ENCODE measurements at regions not wholly inside any gene's neighbourhood (a gene's known extent, or its start where the extent isn't known, plus 50 kb on each side); places are given as distances from the start of the nearest gene placed in this dataset.

- TF ChIP-seq ZBTB33 (IDR thresholded peaks at IDR 0.05; ENCODE audit: borderline replicate concordance, low read depth) (no peak), USF1 (IDR thresholded peaks at IDR 0.05; ENCODE audit: borderline replicate concordance, low read depth) (no peak), SMC3 (IDR thresholded peaks at IDR 0.05; ENCODE audit: low read depth, low read length) (no peak), YY1 (IDR thresholded peaks at IDR 0.05; ENCODE audit: low read depth) (no peak), PBX3 (IDR thresholded peaks at IDR 0.05) (no peak), MEF2A (IDR thresholded peaks at IDR 0.05; ENCODE audit: borderline replicate concordance, low read depth) (no peak), NRF1 (IDR thresholded peaks at IDR 0.05; ENCODE audit: low read depth, low read length) (no peak)
Measured at GRCh38 chr16:60932600-60932999, 1103.6 kb downstream of the CDH8 start (continued).

GRCh38 chr16:60930291-60930690, 1105.9 kb downstream of the CDH8 start:
- Histone ChIP-seq H2AFZ (ENCODE audit: low read depth) (no peak overlapping the region), H4K20me1 (ENCODE audit: insufficient read depth) (no peaks in the 10 kb centered on the region), H3F3A (replicated peaks; ENCODE audit: insufficient read depth) (no peaks in the 10 kb centered on the region), H3K4me2 (no peak overlapping the region), H3K79me2 (ENCODE audit: insufficient read depth) (no peaks in the 10 kb centered on the region), H3K36me3 (replicated peaks in 1 of 2; ENCODE audit: control insufficient read depth in 1 of 2, insufficient read depth in 2 of 2, low read length in 1 of 2) (no peaks in the 10 kb centered on the region), H3K9ac (no peak overlapping the region), H3K27me3 (ENCODE audit: insufficient read depth) (no peaks in the 10 kb centered on the region), H3K4me3 (ENCODE audit: low read depth in 2 of 2, low read length in 1 of 2) (no peak overlapping the region), H3K4me1 (ENCODE audit: control insufficient read depth in 1 of 2, insufficient read depth in 2 of 2, low read depth in 1 of 2, low read length in 1 of 2) (no peaks in the 10 kb centered on the region), H3K27ac (ENCODE audit: low read depth in 2 of 2, low read length in 1 of 2) (no peak overlapping the region), H3K9me2 (no peaks in the 10 kb centered on the region), H3K9me3 (no peaks in the 10 kb centered on the region)
- 13% methylated on average over 5 of the region's 5 CpGs for WGBS (ENCODE audit: low lambda C conversion rate)
- ChIA-PET CTCF (interaction anchor here (1.2 kb wide), 1 partner anchor 16 kb away, joined by 3 read pairs; no protein-coding TSS in a partner anchor), POLR2A (no interaction called here)
- no peak for DNase-seq
- no peak for TF ChIP-seq CHD2 (IDR thresholded peaks at IDR 0.05; ENCODE audit: low read length, partially characterized antibody)
- TF ChIP-seq TCF12 (IDR thresholded peaks at IDR 0.05): no peak
- TF ChIP-seq PBX3 (IDR thresholded peaks at IDR 0.05): no peak
- TF ChIP-seq GATA2 (CRISPR knock-in tag; IDR thresholded peaks at IDR 0.05): no peak
- no peak for TF ChIP-seq TEAD4 (IDR thresholded peaks at IDR 0.05; ENCODE audit: borderline replicate concordance, insufficient read depth)
- TF ChIP-seq CTCF (IDR thresholded peaks at IDR 0.05): no peak
- no peak for TF ChIP-seq TAF1 (IDR thresholded peaks at IDR 0.05; ENCODE audit: borderline replicate concordance, low read depth, low read length)
- no peak for TF ChIP-seq IRF3 (IDR thresholded peaks at IDR 0.05; ENCODE audit: low read depth, low read length)
- no peak for TF ChIP-seq SMC3 (IDR thresholded peaks at IDR 0.05; ENCODE audit: low read depth, low read length)
- TF ChIP-seq REST (IDR thresholded peaks at IDR 0.05; ENCODE audit: low read depth, low read length): no peak
- TF ChIP-seq YY1 (IDR thresholded peaks at IDR 0.05; ENCODE audit: low read depth): no peak
- TF ChIP-seq USF1 (IDR thresholded peaks at IDR 0.05; ENCODE audit: borderline replicate concordance, low read depth): no peak

Measured in SK-N-SH (cell line).